Activated naive CD4-positive, alpha-beta T cell treated with Interleukin-2 at 50 U/mL for 16 hours (primary cell): ENCODE measurements at regions not wholly inside any gene's neighbourhood (a gene's known extent, or its start where the extent isn't known, plus 50 kb on each side); places are given as distances from the start of the nearest gene placed in this dataset.

ENCODE experiments used
- DNase-seq: peaks from one replicate; pipeline ENCODE4 v3.0.0-alpha.2; 2020

- no peak for DNase-seq
Observed at GRCh38 chr5:10842823-10843222, 81.8 kb upstream of the DAP start.

- no peak for DNase-seq
Observed at GRCh38 chr5:10839916-10840599, 79.0 kb upstream of the DAP start.

GRCh38 chr5:10839118-10839517 is 78.1 kb upstream of the DAP start:
- no peak for DNase-seq

GRCh38 chr5:10838038-10838437 is 77.0 kb upstream of the DAP start:
- DNase-seq: no peak

- DNase-seq: no peak
Observed at GRCh38 chr5:10836986-10837385, 76.0 kb upstream of the DAP start.

GRCh38 chr5:10834695-10835094 is 73.7 kb upstream of the DAP start:
- DNase-seq: no peak

GRCh38 chr5:10832987-10833386 is 72.0 kb upstream of the DAP start:
- DNase-seq: no peak

- no peak for DNase-seq
Observed at GRCh38 chr5:10832421-10832820, 71.4 kb upstream of the DAP start.

- no peak for DNase-seq
Observed at GRCh38 chr5:10831419-10831818, 70.4 kb upstream of the DAP start.

GRCh38 chr5:10828241-10828640 is 67.2 kb upstream of the DAP start:
- DNase-seq: no peak

- DNase-seq: no peak
Observed at GRCh38 chr5:10827571-10827970, 66.5 kb upstream of the DAP start.

GRCh38 chr5:10826971-10827370 is 65.9 kb upstream of the DAP start:
- DNase-seq: no peak

GRCh38 chr5:10825897-10826644 is 65.0 kb upstream of the DAP start:
- no peak for DNase-seq

GRCh38 chr5:10812218-10812617 is 51.2 kb upstream of the DAP start:
- DNase-seq: no peak
